Mammary epithelial cell (primary cell): ENCODE measurements at regions not wholly inside any gene's neighbourhood (a gene's known extent, or its start where the extent isn't known, plus 50 kb on each side); places are given as distances from the start of the nearest gene placed in this dataset.

Experiments
- CTCF ChIP-seq, 2 donors: IDR thresholded peaks in 1 of 2; conservative IDR thresholded peaks in 1 of 2; 2 replicates each; pipeline ENCODE4 v1.5.1; 2011 to 2012; ENCODE audit warnings: inconsistent platforms in 2 of 2, low read length in 2 of 2, mild to moderate bottlenecking in 2 of 2, control low read depth in 1 of 2, low read depth in 1 of 2; ENCODE audit not compliant: insufficient read depth in 1 of 2; ENCODE audit errors: extremely low read depth in 1 of 2
- EZH2 ChIP-seq: IDR thresholded peaks from 2 replicates; pipeline ENCODE4 v1.6.1; 2012; ENCODE audit warnings: low read length, inconsistent platforms, borderline replicate concordance

GRCh38 chr9:86648828-86649170 is 294.6 kb upstream of the TUT7 start:
- TF ChIP-seq CTCF (conservative IDR thresholded peaks at IDR 0.05 in 1 of 2, IDR thresholded peaks at IDR 0.05 in 1 of 2; ENCODE audit: extremely low read depth in 1 of 2, insufficient read depth in 1 of 2, low read depth in 1 of 2, low read length in 2 of 2) (no peak), EZH2 (no peak)
